ENCODE measurements at regions not wholly inside any gene's neighbourhood (a gene's known extent, or its start where the extent isn't known, plus 50 kb on each side); places are given as distances from the start of the nearest gene placed in this dataset.

DNA sequence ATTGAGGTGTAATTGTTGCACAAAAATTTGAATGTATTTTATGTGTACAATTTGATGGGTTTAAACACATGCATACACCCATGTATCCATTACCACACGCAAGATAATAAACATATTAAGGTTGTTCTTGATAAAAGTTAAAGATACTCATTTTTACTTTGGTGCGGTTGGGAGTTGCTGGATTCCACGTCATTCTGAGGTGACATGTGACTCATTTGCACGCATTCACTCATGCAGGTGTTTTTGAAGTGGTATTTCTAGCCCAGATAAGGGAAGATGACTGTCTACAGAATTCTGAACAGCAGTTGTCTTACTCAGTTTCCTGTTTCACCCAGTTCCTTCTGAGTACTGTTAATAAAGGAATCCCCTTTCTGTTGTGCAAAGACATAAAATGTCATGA, 142.0 kb downstream of the RTL3 start:
- no peak for TF ChIP-seq CTCF (IDR thresholded peaks at IDR 0.05)
- TF ChIP-seq POLR2A (IDR thresholded peaks at IDR 0.05): no peak
